ENCODE measurements at regions not wholly inside any gene's neighbourhood (a gene's known extent, or its start where the extent isn't known, plus 50 kb on each side); places are given as distances from the start of the nearest gene placed in this dataset.

- no peak overlapping the region for H3K4me3 ChIP-seq
- no peak for DNase-seq
- H3K27me3 ChIP-seq, result no peaks in the 10 kb centered on the region
- H3K4me1 ChIP-seq, result no peaks in the 10 kb centered on the region
- no peaks in the 10 kb centered on the region for H3K9me3 ChIP-seq
- TF ChIP-seq POLR2A (IDR thresholded peaks at IDR 0.05) (no peak), CTCF (IDR thresholded peaks at IDR 0.05) (no peak)
- H3K27ac ChIP-seq, result no peak overlapping the region
- no peaks in the 10 kb centered on the region for H3K36me3 ChIP-seq
Measured at GRCh38 chr7:36023033-36023560, 130.0 kb upstream of the EEPD1 start.

- no peaks in the 10 kb centered on the region for H3K9me3 ChIP-seq
- no peak for TF ChIP-seq POLR2A (IDR thresholded peaks at IDR 0.05)
- no peak for TF ChIP-seq CTCF (IDR thresholded peaks at IDR 0.05)
- H3K4me3 ChIP-seq, result no peak overlapping the region
- no peak overlapping the region for H3K27ac ChIP-seq
- H3K4me1 ChIP-seq, result no peaks in the 10 kb centered on the region
- H3K27me3 ChIP-seq, result no peaks in the 10 kb centered on the region
- DNase-seq, result no peak
- H3K36me3 ChIP-seq, result no peaks in the 10 kb centered on the region
Measured at GRCh38 chr7:36025190-36025589, 127.9 kb upstream of the EEPD1 start.

GRCh38 chr7:36029311-36029710 is 123.7 kb upstream of the EEPD1 start:
- Histone ChIP-seq H3K27ac (no peak overlapping the region), H3K4me3 (no peak overlapping the region), H3K27me3 (no peaks in the 10 kb centered on the region), H3K36me3 (no peaks in the 10 kb centered on the region), H3K9me3 (no peaks in the 10 kb centered on the region), H3K4me1 (no peaks in the 10 kb centered on the region)
- no peak for DNase-seq
- no peak for TF ChIP-seq CTCF (IDR thresholded peaks at IDR 0.05)

GRCh38 chr7:36029853-36030515 is 123.1 kb upstream of the EEPD1 start:
- no peak overlapping the region for H3K27ac ChIP-seq
- no peak for DNase-seq
- H3K4me3 ChIP-seq, result no peak overlapping the region
- TF ChIP-seq CTCF (IDR thresholded peaks at IDR 0.05) (no peak), POLR2A (IDR thresholded peaks at IDR 0.05) (no peak)
- no peaks in the 10 kb centered on the region for H3K36me3 ChIP-seq
- no peaks in the 10 kb centered on the region for H3K4me1 ChIP-seq
- no peaks in the 10 kb centered on the region for H3K27me3 ChIP-seq
- no peaks in the 10 kb centered on the region for H3K9me3 ChIP-seq

- no peaks in the 10 kb centered on the region for H3K9me3 ChIP-seq
- DNase-seq, result no peak
- no peak for TF ChIP-seq CTCF (IDR thresholded peaks at IDR 0.05)
- TF ChIP-seq POLR2A (IDR thresholded peaks at IDR 0.05), result no peak
Measured at GRCh38 chr7:36032361-36032818, 120.7 kb upstream of the EEPD1 start.

More at GRCh38 chr7:36032361-36032818, 120.7 kb upstream of the EEPD1 start:
- Histone ChIP-seq H3K4me1 (peaks cover 0 to 9% (median 0%) of the 10 kb centered on the region in 4 donors), H3K36me3 (no peaks in the 10 kb centered on the region), H3K4me3 (no peak overlapping the region), H3K27me3 (no peaks in the 10 kb centered on the region), H3K27ac (no peak overlapping the region)

All from Peyer's patch (tissue), 4 donors.